CD14-positive monocyte (primary cell): ENCODE measurements at regions not wholly inside any gene's neighbourhood (a gene's known extent, or its start where the extent isn't known, plus 50 kb on each side); places are given as distances from the start of the nearest gene placed in this dataset.
A peak's percentile ranks its signal among the peaks of the same experiment; 100 is the strongest.

ENCODE experiments used
- DNase-seq, 3 donors: peaks; one replicate each; pipeline ENCODE4 v3.0.0-alpha.2; 2011 to 2022
- H2AFZ ChIP-seq: 2 replicates; pipeline ENCODE4 v1.6.0; 2012; ENCODE audit warnings: mild to moderate bottlenecking, low read depth, low read length, inconsistent platforms; ENCODE audit not compliant: insufficient read depth, poor library complexity, severe bottlenecking
- H3K27ac ChIP-seq, 2 donors: 1 replicate in 1 of 2; 2 replicates in 1 of 2; pipeline ENCODE4 v1.5.1; 2012 to 2013; ENCODE audit warnings: low read length in 2 of 2, control low read depth in 1 of 2, inconsistent platforms in 1 of 2, low read depth in 1 of 2, mild to moderate bottlenecking in 1 of 2
- H3K27me3 ChIP-seq, 2 donors: one replicate each; pipeline versions ENCODE4 v1.6.0 to v1.6.1; 2011 to 2013; ENCODE audit warnings: low read length in 2 of 2; ENCODE audit not compliant: control insufficient read depth in 2 of 2, insufficient read depth in 2 of 2
- H3K36me3 ChIP-seq, 2 donors: replicated peaks in 1 of 2; 1 replicate in 1 of 2; 2 replicates in 1 of 2; pipeline versions ENCODE4 v1.5.1 to v1.6.1; 2012 to 2013; ENCODE audit warnings: low read length in 2 of 2, control low read depth in 1 of 2, inconsistent platforms in 1 of 2, mild to moderate bottlenecking in 1 of 2; ENCODE audit not compliant: insufficient read depth in 2 of 2, control insufficient read depth in 1 of 2
- H3K4me1 ChIP-seq, 2 donors: 1 replicate in 1 of 2; 2 replicates in 1 of 2; pipeline versions ENCODE4 v1.5.1 to v1.6.1; 2012 to 2013; ENCODE audit warnings: low read length in 2 of 2, control low read depth in 1 of 2, inconsistent platforms in 1 of 2, mild to moderate bottlenecking in 1 of 2, moderate library complexity in 1 of 2; ENCODE audit not compliant: insufficient read depth in 2 of 2, control insufficient read depth in 1 of 2
- H3K4me2 ChIP-seq: replicated peaks from 2 replicates; pipeline ENCODE3; 2012; ENCODE audit warnings: low read length, moderate library complexity, mild to moderate bottlenecking; ENCODE audit not compliant: poor library complexity, severe bottlenecking; ENCODE audit errors: extremely low read depth
- H3K4me3 ChIP-seq, 3 experiments: fragments of 200-600 bp in 1 of 3; sonication (generic) in 1 of 3; replicated peaks in 1 of 3; 1 replicate in 2 of 3; 2 replicates in 1 of 3; pipeline ENCODE4 v1.5.1; 2011 to 2013; ENCODE audit warnings: low read length in 3 of 3, mild to moderate bottlenecking in 3 of 3, control low read depth in 2 of 3, low read depth in 2 of 3, inconsistent platforms in 1 of 3, moderate library complexity in 1 of 3
- H3K79me2 ChIP-seq: 2 replicates; pipeline ENCODE4 v1.6.0; 2012; ENCODE audit warnings: mild to moderate bottlenecking, control low read depth, inconsistent platforms, low read length, moderate library complexity; ENCODE audit not compliant: insufficient read depth
- H3K9ac ChIP-seq: 2 replicates; pipeline ENCODE4 v1.6.0; 2017; ENCODE audit warnings: low read length, mild to moderate bottlenecking; ENCODE audit not compliant: insufficient read depth, poor library complexity, severe bottlenecking
- H3K9me3 ChIP-seq, 2 donors: replicated peaks in 1 of 2; 1 replicate in 1 of 2; 2 replicates in 1 of 2; pipeline versions ENCODE4 v1.5.1 to v1.6.1; 2012 to 2013; ENCODE audit warnings: low read length in 2 of 2, control low read depth in 1 of 2; ENCODE audit not compliant: control insufficient read depth in 1 of 2, insufficient read depth in 1 of 2
- H4K20me1 ChIP-seq: 2 replicates; pipeline ENCODE4 v1.6.0; 2012; ENCODE audit warnings: mild to moderate bottlenecking, low read length, control low read depth, moderate library complexity; ENCODE audit not compliant: insufficient read depth
- H3K27ac Mint-ChIP-seq, 7 donors: one replicate each; pipeline ENCODE4 v1.8.0; 2020; ENCODE audit warnings: mild to moderate bottlenecking in 7 of 7, mixed read lengths in 7 of 7, moderate library complexity in 6 of 7, inconsistent platforms in 2 of 7
- H3K27me3 Mint-ChIP-seq, 3 donors: one replicate each; pipeline ENCODE4 v1.8.0; 2021 to 2022; ENCODE audit warnings: low read depth in 3 of 3, mild to moderate bottlenecking in 3 of 3, mixed read lengths in 3 of 3, moderate library complexity in 3 of 3, inconsistent platforms in 1 of 3
- H3K36me3 Mint-ChIP-seq, 2 donors: one replicate each; pipeline ENCODE4 v1.8.0; 2020; ENCODE audit warnings: mixed read lengths in 2 of 2, inconsistent platforms in 1 of 2, mild to moderate bottlenecking in 1 of 2
- H3K4me1 Mint-ChIP-seq: one replicate; pipeline ENCODE4 v1.8.0; 2020; ENCODE audit warnings: mild to moderate bottlenecking, mixed read lengths
- H3K4me3 Mint-ChIP-seq, 2 donors: one replicate each; pipeline ENCODE4 v1.8.0; 2020; ENCODE audit warnings: mild to moderate bottlenecking in 2 of 2, mixed read lengths in 2 of 2, moderate library complexity in 1 of 2
- H3K9me3 Mint-ChIP-seq, 7 donors: one replicate each; pipeline ENCODE4 v1.8.0; 2020 to 2022; ENCODE audit warnings: mixed read lengths in 7 of 7, mild to moderate bottlenecking in 6 of 7, moderate library complexity in 6 of 7, inconsistent platforms in 2 of 7
- CTCF ChIP-seq: fragments of 200-600 bp; IDR thresholded peaks from one replicate; pipeline ENCODE4 v1.8.0; 2022; ENCODE audit warnings: antibody characterized with exemption, mild to moderate bottlenecking
- WGBS: methylation state at CpG from one replicate; pipeline ENCODE4 v1.1.5; 2013; ENCODE audit warnings: missing lambda C conversion rate; ENCODE audit not compliant: insufficient coverage; 5-methylcytosine and 5-hydroxymethylcytosine counted together
- intact Hi-C, 2 donors: fragments of 100-400 bp; cut with micrococcal nuclease; formaldehyde crosslinking; loops; one replicate each; pipeline versions ENCODE4 v1.15.0 to v1.15.1; 2023

- no peak for TF ChIP-seq CTCF
- intact Hi-C loops, result no loop called here
- no peaks in the 10 kb centered on the region for H3K4me1 Mint-ChIP-seq
Measured at GRCh38 chr4:146076081-146076480, 99.4 kb upstream of the LSM6 start.

GRCh38 chr4:146073517-146073916 is 102.0 kb upstream of the LSM6 start:
- no peaks in the 10 kb centered on the region for H3K9me3 ChIP-seq
- no peak overlapping the region for H3K4me3 ChIP-seq
- Mint-ChIP-seq H3K4me1 (no peaks in the 10 kb centered on the region), H3K27me3 (peaks cover 3 to 6% (median 4%) of the 10 kb centered on the region in 3 donors), H3K36me3 (no peaks in the 10 kb centered on the region), H3K9me3 (peaks cover 0 to 4% (median 0%) of the 10 kb centered on the region in 7 donors), H3K27ac (no peak overlapping the region), H3K4me3 (no peak overlapping the region)
- no peak for DNase-seq
- no peak overlapping the region for H3K9ac ChIP-seq
- 38% methylated on average over 3 of the region's 3 CpGs for WGBS
- no peak overlapping the region for H2AFZ ChIP-seq
- H3K27me3 ChIP-seq, result peaks cover 0 to 3% of the 10 kb centered on the region in 2 donors
- no peaks in the 10 kb centered on the region for H3K36me3 ChIP-seq
- H3K79me2 ChIP-seq, result no peaks in the 10 kb centered on the region
- no peak overlapping the region for H3K27ac ChIP-seq
- no peaks in the 10 kb centered on the region for H4K20me1 ChIP-seq
- TF ChIP-seq CTCF, result no peak
- intact Hi-C loops, result no loop called here
- H3K4me2 ChIP-seq, result peak overlapping the region; percentile 1
- H3K4me1 ChIP-seq, result peaks cover 25% of the 10 kb centered on the region in 2 donors

More at GRCh38 chr4:146076081-146076480, 99.4 kb upstream of the LSM6 start:
- no peak overlapping the region for H3K4me3 ChIP-seq
- H3K4me1 ChIP-seq, result peaks cover 25% of the 10 kb centered on the region in 2 donors
- no peak overlapping the region for H3K27ac ChIP-seq
- Mint-ChIP-seq H3K27ac (no peak overlapping the region), H3K9me3 (peaks cover 0 to 4% (median 0%) of the 10 kb centered on the region in 7 donors), H3K4me3 (no peak overlapping the region), H3K27me3 (peaks cover 0 to 4% (median 2%) of the 10 kb centered on the region in 3 donors), H3K36me3 (no peaks in the 10 kb centered on the region)
- no peak overlapping the region for H2AFZ ChIP-seq
- no peaks in the 10 kb centered on the region for H3K79me2 ChIP-seq
- no peak overlapping the region for H3K9ac ChIP-seq
- no peaks in the 10 kb centered on the region for H3K27me3 ChIP-seq
- WGBS, result 100% methylated on average over 3 of the region's 6 CpGs
- no peaks in the 10 kb centered on the region for H3K36me3 ChIP-seq
- H3K4me2 ChIP-seq, result no peak overlapping the region
- no peaks in the 10 kb centered on the region for H4K20me1 ChIP-seq
- H3K9me3 ChIP-seq, result no peaks in the 10 kb centered on the region
- no peak for DNase-seq
